ENCODE measurements at regions not wholly inside any gene's neighbourhood (a gene's known extent, or its start where the extent isn't known, plus 50 kb on each side); places are given as distances from the start of the nearest gene placed in this dataset.
"Not testable (repeated sequence)": the region's sequence is repeated elsewhere in the genome, so short reads cannot be mapped to it uniquely, and the experiment has no call there.

DNA sequence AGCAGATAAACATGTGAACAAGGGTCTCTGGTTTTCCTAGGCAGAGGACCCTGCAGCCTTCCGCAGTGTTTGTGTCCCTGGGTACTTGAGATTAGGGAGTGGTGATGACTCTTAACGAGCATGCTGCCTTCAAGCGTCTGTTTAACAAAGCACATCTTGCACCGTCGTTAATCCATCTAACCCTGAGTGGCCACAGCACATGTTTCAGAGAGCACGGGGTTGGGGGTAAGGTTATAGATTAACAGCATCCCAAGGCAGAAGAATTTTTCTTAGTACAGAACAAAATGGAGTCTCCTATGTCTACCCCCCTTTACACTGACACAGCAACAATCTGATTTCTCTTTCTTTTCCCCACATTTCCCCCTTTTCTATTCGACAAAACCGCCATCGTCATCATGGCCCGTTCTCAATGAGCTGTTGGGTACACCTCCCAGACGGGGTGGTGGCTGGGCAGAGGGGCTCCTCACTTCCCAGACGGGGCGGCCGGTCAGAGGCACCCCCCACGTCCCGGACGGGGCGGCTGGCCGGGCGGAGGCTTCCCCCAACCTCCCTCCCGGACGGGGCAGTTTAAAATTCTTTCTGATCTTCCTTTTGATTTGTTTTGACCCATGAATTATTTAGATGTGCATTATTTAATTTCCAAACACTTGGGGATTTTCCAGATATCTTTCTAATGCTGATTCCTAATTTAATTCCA lies 171.7 kb upstream of the RAB6C start:
- H3K27me3 Mint-ChIP-seq, result peaks cover 11% of the 10 kb centered on the region
- not testable (repeated sequence) for DNase-seq; H3K4me3 Mint-ChIP-seq; H3K9me3 Mint-ChIP-seq; H3K36me3 Mint-ChIP-seq (ENCODE audit: low read depth); H3K27ac Mint-ChIP-seq; H3K4me1 Mint-ChIP-seq (ENCODE audit: low read depth)

DNA sequence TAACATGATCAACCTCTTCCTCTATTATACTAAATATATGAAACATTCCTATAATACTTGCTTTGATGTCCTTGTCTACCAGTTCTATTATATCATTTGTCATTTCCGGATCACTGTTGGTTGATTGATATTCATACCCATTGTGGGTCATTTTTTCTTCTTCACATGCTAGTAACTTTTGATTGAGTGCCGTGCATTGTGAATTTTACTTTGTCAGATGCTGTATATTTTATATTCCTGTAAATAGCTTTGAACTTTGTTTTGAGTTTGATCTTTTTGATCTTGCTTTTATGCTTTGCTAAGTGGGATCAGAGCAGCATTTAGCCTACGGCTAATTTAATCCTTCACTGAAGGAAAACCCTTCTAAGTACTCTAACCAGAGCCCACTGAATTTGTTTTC lies 168.9 kb upstream of the RAB6C start:
- Mint-ChIP-seq H3K9me3 (peaks cover 12% of the 10 kb centered on the region), H3K4me3 (no peak overlapping the region), H3K27me3 (peaks cover 21% of the 10 kb centered on the region), H3K36me3 (ENCODE audit: low read depth) (no peaks in the 10 kb centered on the region), H3K27ac (no peak overlapping the region), H3K4me1 (ENCODE audit: low read depth) (peaks cover 6% of the 10 kb centered on the region)
- DNase-seq, result no peak

- Mint-ChIP-seq H3K4me1 (ENCODE audit: low read depth) (peaks cover 6% of the 10 kb centered on the region), H3K9me3 (peaks cover 21% of the 10 kb centered on the region), H3K27ac (no peak overlapping the region), H3K27me3 (peaks cover 21% of the 10 kb centered on the region), H3K36me3 (ENCODE audit: low read depth) (no peaks in the 10 kb centered on the region), H3K4me3 (no peak overlapping the region)
- DNase-seq, result no peak
Measured at GRCh38 chr2:129812071-129812470, 167.4 kb upstream of the RAB6C start.

DNA sequence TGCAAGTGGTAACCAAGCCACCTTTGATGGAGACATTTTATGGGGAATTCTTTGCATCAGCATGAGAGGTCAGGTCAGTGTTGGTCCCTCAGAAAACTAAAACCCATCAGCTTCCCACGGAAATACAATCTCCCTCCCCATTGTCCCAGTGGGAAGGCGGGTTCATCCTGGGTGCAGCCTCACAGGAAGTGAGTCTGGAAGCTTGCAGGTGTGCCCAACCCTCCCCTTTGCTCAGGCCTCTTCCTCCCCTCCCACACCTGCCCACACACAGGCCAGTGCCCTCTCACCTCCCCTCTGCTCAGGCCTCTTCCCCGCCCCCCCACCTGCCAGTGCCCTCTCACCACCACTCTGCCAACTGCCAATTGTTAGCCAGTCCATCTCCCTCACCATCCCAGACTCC lies 166.8 kb upstream of the RAB6C start:
- Mint-ChIP-seq H3K27me3 (peaks cover 21% of the 10 kb centered on the region), H3K27ac (no peak overlapping the region)

GRCh38 chr2:129813404-129813803 lies 166.1 kb upstream of the RAB6C start:
- peaks cover 6% of the 10 kb centered on the region for H3K4me1 Mint-ChIP-seq (ENCODE audit: low read depth)
- peaks cover 21% of the 10 kb centered on the region for H3K9me3 Mint-ChIP-seq
- no peak overlapping the region for H3K27ac Mint-ChIP-seq
- no peaks in the 10 kb centered on the region for H3K36me3 Mint-ChIP-seq (ENCODE audit: low read depth)
- no peak for DNase-seq
- H3K4me3 Mint-ChIP-seq, result no peak overlapping the region
- H3K27me3 Mint-ChIP-seq, result peaks cover 21% of the 10 kb centered on the region

More for the DNA sequence above, 166.8 kb upstream of the RAB6C start:
- no peak for DNase-seq
- Mint-ChIP-seq H3K4me1 (ENCODE audit: low read depth) (peaks cover 6% of the 10 kb centered on the region), H3K9me3 (peaks cover 21% of the 10 kb centered on the region), H3K36me3 (ENCODE audit: low read depth) (no peaks in the 10 kb centered on the region), H3K4me3 (no peak overlapping the region)

- Mint-ChIP-seq H3K4me3 (no peak overlapping the region), H3K27me3 (peaks cover 10% of the 10 kb centered on the region), H3K9me3 (peaks cover 21% of the 10 kb centered on the region), H3K27ac (no peak overlapping the region), H3K4me1 (ENCODE audit: low read depth) (peaks cover 6% of the 10 kb centered on the region), H3K36me3 (ENCODE audit: low read depth) (no peaks in the 10 kb centered on the region)
- no peak for DNase-seq
Measured at GRCh38 chr2:129816813-129817574, 162.5 kb upstream of the RAB6C start.

DNA sequence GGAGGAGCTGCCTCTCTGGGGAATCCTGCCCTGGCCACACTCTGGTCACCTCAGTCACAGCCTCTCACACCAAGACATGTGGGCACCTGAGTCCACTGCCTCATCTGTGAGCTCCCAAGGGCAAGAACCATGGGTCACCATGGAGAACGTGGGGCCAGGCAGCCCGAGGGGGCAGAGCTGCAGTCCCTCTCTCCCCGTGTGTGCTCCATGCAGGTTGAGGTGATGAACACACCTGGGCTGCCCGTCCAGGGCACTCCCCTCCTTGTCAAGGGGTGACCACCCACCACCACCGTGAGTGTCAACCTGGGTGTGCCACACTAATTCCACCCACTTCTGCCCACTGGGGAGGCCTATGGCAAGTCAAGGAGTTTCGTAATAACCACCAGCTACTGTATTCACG lies 159.6 kb upstream of the RAB6C start:
- Mint-ChIP-seq H3K4me1 (ENCODE audit: low read depth) (no peaks in the 10 kb centered on the region), H3K27me3 (peaks cover 4% of the 10 kb centered on the region), H3K27ac (no peak overlapping the region), H3K36me3 (ENCODE audit: low read depth) (no peaks in the 10 kb centered on the region), H3K9me3 (peaks cover 15% of the 10 kb centered on the region), H3K4me3 (no peak overlapping the region)
- DNase-seq, result no peak

GRCh38 chr2:129820908-129821307 lies 158.6 kb upstream of the RAB6C start:
- Mint-ChIP-seq H3K9me3 (peaks cover 5% of the 10 kb centered on the region), H3K36me3 (ENCODE audit: low read depth) (no peaks in the 10 kb centered on the region), H3K4me1 (ENCODE audit: low read depth) (no peaks in the 10 kb centered on the region), H3K27me3 (no peaks in the 10 kb centered on the region), H3K27ac (no peak overlapping the region), H3K4me3 (no peak overlapping the region)
- DNase-seq, result no peak

DNA sequence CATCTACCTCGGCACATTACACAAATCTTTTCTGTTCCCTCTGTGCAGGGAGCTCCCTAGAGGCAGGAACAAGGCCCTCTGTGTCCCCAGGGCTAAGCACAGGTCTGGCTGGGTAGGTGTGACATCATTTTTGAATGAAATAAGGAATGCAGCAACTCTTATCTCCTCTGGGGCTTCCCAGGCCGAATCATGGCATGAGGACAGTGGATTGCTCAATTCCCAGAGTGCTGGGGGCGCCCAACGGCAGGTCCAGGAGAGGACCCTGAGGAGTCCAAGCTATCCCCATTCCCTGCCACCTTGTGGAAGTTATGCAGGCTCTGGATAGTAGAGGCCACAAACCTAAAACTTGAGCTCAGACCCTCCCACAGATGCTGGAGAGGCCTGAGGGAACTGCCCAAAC lies 158.0 kb upstream of the RAB6C start:
- Mint-ChIP-seq H3K9me3 (no peaks in the 10 kb centered on the region), H3K27me3 (no peaks in the 10 kb centered on the region), H3K36me3 (ENCODE audit: low read depth) (no peaks in the 10 kb centered on the region), H3K4me1 (ENCODE audit: low read depth) (no peaks in the 10 kb centered on the region), H3K27ac (no peak overlapping the region), H3K4me3 (no peak overlapping the region)
- DNase-seq, result no peak

DNA sequence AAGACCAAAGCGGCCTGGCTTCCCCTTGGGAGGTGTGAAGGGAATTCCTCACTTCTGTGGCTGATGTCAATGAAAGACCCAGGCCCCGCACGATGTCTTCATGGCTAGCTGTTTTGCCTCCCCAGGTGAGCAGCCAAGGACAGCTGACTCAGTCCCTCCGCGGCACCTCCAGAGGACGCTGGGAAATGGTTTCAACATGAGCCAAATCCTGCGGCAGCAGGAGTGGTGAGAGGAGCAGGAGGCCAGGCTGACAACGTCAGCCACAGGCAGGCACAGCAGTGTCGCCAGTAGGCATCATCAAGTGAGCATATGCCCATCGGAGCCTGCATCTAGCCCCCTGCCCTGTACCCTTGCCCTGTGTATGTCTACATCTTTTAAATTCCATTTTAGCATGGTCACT lies 156.4 kb upstream of the RAB6C start:
- Mint-ChIP-seq H3K4me3 (no peak overlapping the region), H3K27me3 (no peaks in the 10 kb centered on the region), H3K27ac (no peak overlapping the region), H3K9me3 (no peaks in the 10 kb centered on the region), H3K4me1 (ENCODE audit: low read depth) (no peaks in the 10 kb centered on the region), H3K36me3 (ENCODE audit: low read depth) (no peaks in the 10 kb centered on the region)
- no peak for DNase-seq

GRCh38 chr2:129827311-129828090 lies 152.0 kb upstream of the RAB6C start:
- H3K9me3 Mint-ChIP-seq, result peaks cover 6% of the 10 kb centered on the region
- H3K4me1 Mint-ChIP-seq (ENCODE audit: low read depth), result no peaks in the 10 kb centered on the region
- no peak for DNase-seq
- H3K27ac Mint-ChIP-seq, result no peak overlapping the region
- H3K36me3 Mint-ChIP-seq (ENCODE audit: low read depth), result no peaks in the 10 kb centered on the region
- H3K27me3 Mint-ChIP-seq, result peaks cover 12% of the 10 kb centered on the region
- no peak overlapping the region for H3K4me3 Mint-ChIP-seq

DNA sequence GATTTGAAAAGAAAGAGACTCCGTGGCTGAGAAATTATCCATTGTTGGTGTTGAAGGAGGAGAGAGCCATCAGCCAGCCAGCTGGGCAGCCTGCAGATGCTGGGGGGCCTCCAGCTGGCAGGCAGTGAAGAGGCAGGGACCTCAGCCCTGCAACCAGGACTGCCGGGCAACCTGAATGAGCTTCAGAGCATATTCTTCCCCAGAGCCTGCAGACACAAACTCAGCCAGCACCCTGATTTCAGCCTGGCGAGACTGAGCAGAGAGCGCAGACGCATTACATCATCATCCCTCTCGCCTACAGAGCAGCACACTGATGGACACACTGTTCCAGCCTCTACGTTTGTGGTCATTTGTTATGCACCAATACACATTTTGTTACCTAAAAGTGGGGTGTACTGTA lies 150.7 kb upstream of the RAB6C start:
- no peak for DNase-seq
- no peak overlapping the region for H3K27ac Mint-ChIP-seq
- H3K36me3 Mint-ChIP-seq (ENCODE audit: low read depth), result no peaks in the 10 kb centered on the region
- H3K4me3 Mint-ChIP-seq, result no peak overlapping the region
- H3K27me3 Mint-ChIP-seq, result peaks cover 14% of the 10 kb centered on the region
- peaks cover 8% of the 10 kb centered on the region for H3K9me3 Mint-ChIP-seq
- H3K4me1 Mint-ChIP-seq (ENCODE audit: low read depth), result no peaks in the 10 kb centered on the region

GRCh38 chr2:129829588-129829987 lies 149.9 kb upstream of the RAB6C start:
- no peak for DNase-seq
- no peaks in the 10 kb centered on the region for H3K36me3 Mint-ChIP-seq (ENCODE audit: low read depth)
- no peaks in the 10 kb centered on the region for H3K4me1 Mint-ChIP-seq (ENCODE audit: low read depth)
- no peak overlapping the region for H3K27ac Mint-ChIP-seq
- H3K4me3 Mint-ChIP-seq, result no peak overlapping the region
- peaks cover 8% of the 10 kb centered on the region for H3K9me3 Mint-ChIP-seq
- H3K27me3 Mint-ChIP-seq, result peaks cover 14% of the 10 kb centered on the region

DNA sequence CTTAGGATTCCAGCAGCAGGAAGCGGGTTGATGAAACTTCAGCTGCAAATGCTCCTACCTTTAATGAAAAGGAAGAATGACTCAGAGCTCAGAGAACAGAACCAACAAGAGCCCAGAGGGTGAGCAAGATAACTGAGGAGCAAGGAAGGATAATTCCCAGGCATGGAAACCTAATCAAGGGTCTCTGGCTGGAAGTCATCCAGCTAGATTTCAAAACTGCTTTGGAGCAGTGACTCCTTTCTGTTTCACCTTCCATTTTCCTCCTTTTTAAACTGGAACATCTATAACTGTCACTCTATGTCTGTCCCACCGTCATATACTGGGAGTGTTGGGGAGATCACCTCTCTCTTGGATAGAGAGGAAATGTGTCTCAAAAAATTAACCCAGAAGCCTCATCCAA lies 148.4 kb upstream of the RAB6C start:
- no peak for DNase-seq
- no peak overlapping the region for H3K27ac Mint-ChIP-seq
- H3K4me3 Mint-ChIP-seq, result no peak overlapping the region

GRCh38 chr2:129833465-129833864 lies 146.0 kb upstream of the RAB6C start:
- not testable (repeated sequence) for H3K27ac Mint-ChIP-seq; DNase-seq; H3K9me3 Mint-ChIP-seq; H3K4me1 Mint-ChIP-seq (ENCODE audit: low read depth); H3K4me3 Mint-ChIP-seq; H3K36me3 Mint-ChIP-seq (ENCODE audit: low read depth)
- peaks cover 19% of the 10 kb centered on the region for H3K27me3 Mint-ChIP-seq

More for the DNA sequence above, 148.4 kb upstream of the RAB6C start:
- peaks cover 19% of the 10 kb centered on the region for H3K27me3 Mint-ChIP-seq
- H3K9me3 Mint-ChIP-seq, result peaks cover 8% of the 10 kb centered on the region
- no peaks in the 10 kb centered on the region for H3K36me3 Mint-ChIP-seq (ENCODE audit: low read depth)
- H3K4me1 Mint-ChIP-seq (ENCODE audit: low read depth), result no peaks in the 10 kb centered on the region
